A549 (cell line): ENCODE measurements at regions not wholly inside any gene's neighbourhood (a gene's known extent, or its start where the extent isn't known, plus 50 kb on each side); places are given as distances from the start of the nearest gene placed in this dataset.

Experiments used
- ATAC-seq, 2 experiments: fragments of 200-7000 bp in 1 of 2; fragments of >200 bp in 1 of 2; cut with Nextera tagmentation in 1 of 2; cut with Tn5 transposase in 1 of 2; 3 replicates each; pipeline versions ENCODE4 v1.8.0 to v1.9.1; 2018 to 2020; ENCODE audit warnings: mild to moderate bottlenecking in 1 of 2, moderate library complexity in 1 of 2
- CTCF ChIA-PET: fragments of 300-600 bp; sonication (Branson Sonifier 250); formaldehyde crosslinking; extraction: SDS; loops from one replicate; lab custom pipeline; 2021; ENCODE audit warnings: antibody characterized with exemption, inconsistent platforms; lab: Yijun Ruan, JAX
- POLR2A ChIA-PET: fragments of 350-600 bp; formaldehyde crosslinking; extraction: SDS; loops from one replicate; lab custom pipeline; 2021; ENCODE audit warnings: antibody characterized with exemption, inconsistent platforms; lab: Yijun Ruan, JAX
- DNase-seq, 2 experiments: peaks; one replicate each; pipeline versions ENCODE4 v3.0.0 to v3.0.0-alpha.2; 2011 to 2016; ENCODE audit warnings: low read depth in 1 of 2, low spot score in 1 of 2
- FAIRE-seq: peaks from 2 replicates; lab custom pipeline; 2011; peaks lifted over from hg19 to GRCh38; lab: Jason Lieb, UNC
- H3K27ac ChIP-seq, 2 experiments: fragments of >200 bp; sonication (Bioruptor Twin); formaldehyde crosslinking; 3 replicates each; pipeline ENCODE4 v1.5.1; 2016 to 2017
- H3K4me1 ChIP-seq: fragments of >200 bp; sonication (Bioruptor Twin); formaldehyde crosslinking; 3 replicates; pipeline ENCODE4 v1.6.1; 2016
- H3K4me2 ChIP-seq: fragments of >200 bp; sonication (Bioruptor Twin); formaldehyde crosslinking; 3 replicates; pipeline ENCODE4 v1.6.1; 2016
- H3K4me3 ChIP-seq: fragments of >200 bp; sonication (Bioruptor Twin); formaldehyde crosslinking; 3 replicates; pipeline ENCODE4 v1.5.1; 2016
- H3K9me3 ChIP-seq: fragments of >200 bp; sonication (Bioruptor Twin); formaldehyde crosslinking; 3 replicates; pipeline ENCODE4 v1.6.1; 2016
- ATOH8 ChIP-seq: fragments of 250-450 bp; sonication (Bioruptor Pico); IDR thresholded peaks from 2 replicates; pipeline ENCODE4 v1.5.0; 2020; ENCODE audit warnings: low read depth, mild to moderate bottlenecking, moderate library complexity
- BCL3 ChIP-seq: fragments of >200 bp; sonication (Bioruptor Twin); formaldehyde crosslinking; IDR thresholded peaks from 3 replicates; pipeline ENCODE4 v1.6.1; 2016
- CTCF ChIP-seq: fragments of >200 bp; sonication (Bioruptor Twin); formaldehyde crosslinking; IDR thresholded peaks from 3 replicates; pipeline ENCODE4 v1.5.1; 2016
- E2F6 ChIP-seq: IDR thresholded peaks from 2 replicates; pipeline ENCODE4 v1.6.1; 2012; ENCODE audit warnings: low read depth, borderline replicate concordance
- ELK1 ChIP-seq: fragments of 150-350 bp; IDR thresholded peaks from 2 replicates; pipeline ENCODE4 v1.6.1; 2014; ENCODE audit warnings: low read depth, mild to moderate bottlenecking, low read length
- FOSB ChIP-seq: fragments of 250-450 bp; sonication (Bioruptor Pico); IDR thresholded peaks from 2 replicates; pipeline ENCODE4 v1.5.0; 2020; ENCODE audit warnings: mild to moderate bottlenecking, moderate library complexity
- FOXS1 ChIP-seq: fragments of 250-450 bp; sonication (Bioruptor Pico); IDR thresholded peaks from 2 replicates; pipeline ENCODE4 v1.5.0; 2020; ENCODE audit warnings: mild to moderate bottlenecking, moderate library complexity
- GATA3 ChIP-seq: IDR thresholded peaks from 2 replicates; pipeline ENCODE4 v1.6.1; 2012; ENCODE audit warnings: borderline replicate concordance
- HDAC2 ChIP-seq: fragments of 200-600 bp; sonication (generic); IDR thresholded peaks from 2 replicates; pipeline ENCODE4 v1.6.1; 2016
- HEYL ChIP-seq: fragments of 250-450 bp; sonication (Bioruptor Pico); IDR thresholded peaks from 2 replicates; pipeline ENCODE4 v1.8.0; 2021; ENCODE audit warnings: mild to moderate bottlenecking, moderate library complexity
- HOXB13 ChIP-seq: fragments of 250-450 bp; sonication (Bioruptor Pico); IDR thresholded peaks from 2 replicates; pipeline ENCODE4 v1.5.0; 2020; ENCODE audit warnings: low read depth, mild to moderate bottlenecking, moderate library complexity
- KDM1A ChIP-seq: fragments of 200-600 bp; sonication (generic); IDR thresholded peaks from 2 replicates; pipeline ENCODE4 v1.6.1; 2016; ENCODE audit warnings: low read depth, mild to moderate bottlenecking
- KDM5A ChIP-seq: fragments of 200-600 bp; sonication (generic); IDR thresholded peaks from 2 replicates; pipeline ENCODE4 v1.6.1; 2016; ENCODE audit warnings: antibody characterized with exemption, mild to moderate bottlenecking
- MAZ ChIP-seq: fragments of 150-350 bp; IDR thresholded peaks from 2 replicates; pipeline ENCODE4 v1.6.1; 2014; ENCODE audit warnings: antibody characterized with exemption, low read depth, low read length, borderline replicate concordance
- MYC ChIP-seq: IDR thresholded peaks from 2 replicates; pipeline ENCODE4 v1.6.1; 2012; ENCODE audit warnings: mild to moderate bottlenecking, inconsistent platforms, low read length, improper control_type of control experiment, borderline replicate concordance
- NFE2L2 ChIP-seq: fragments of 150-350 bp; conservative IDR thresholded peaks from 2 replicates; pipeline ENCODE4 v1.6.1; 2014; ENCODE audit warnings: low read length
- PHF8 ChIP-seq: fragments of 200-600 bp; sonication (generic); IDR thresholded peaks from 2 replicates; pipeline ENCODE4 v1.6.1; 2016; ENCODE audit warnings: low read depth, mild to moderate bottlenecking, antibody characterized with exemption, moderate library complexity, borderline replicate concordance
- POLR2A ChIP-seq: IDR thresholded peaks from 2 replicates; pipeline ENCODE4 v1.6.1; 2012; ENCODE audit warnings: mild to moderate bottlenecking, low read length
- POLR2AphosphoS2 ChIP-seq: conservative IDR thresholded peaks from 2 replicates; pipeline ENCODE4 v1.6.1; 2012; ENCODE audit warnings: low read length, improper control_type of control experiment, inconsistent platforms
- RAD21 ChIP-seq, 2 experiments: fragments of >200 bp in 1 of 2; sonication (Bioruptor Twin) in 1 of 2; formaldehyde crosslinking in 1 of 2; IDR thresholded peaks in 1 of 2; conservative IDR thresholded peaks in 1 of 2; 2 replicates in 1 of 2; 3 replicates in 1 of 2; pipeline ENCODE4 v1.6.1; 2012 to 2018; ENCODE audit warnings: inconsistent platforms in 1 of 2
- RARB ChIP-seq: fragments of 250-450 bp; sonication (Bioruptor Pico); IDR thresholded peaks from 2 replicates; pipeline ENCODE4 v1.8.0; 2021; ENCODE audit warnings: mild to moderate bottlenecking, moderate library complexity
- RCOR1 ChIP-seq: fragments of 150-350 bp; IDR thresholded peaks from 2 replicates; pipeline ENCODE4 v1.6.1; 2014; ENCODE audit warnings: antibody characterized with exemption, low read length, low read depth
- RNF2 ChIP-seq: fragments of 200-600 bp; sonication (generic); IDR thresholded peaks from 2 replicates; pipeline ENCODE4 v1.6.1; 2016; ENCODE audit warnings: low read depth, mild to moderate bottlenecking, antibody characterized with exemption, moderate library complexity, borderline replicate concordance
- SREBF2 ChIP-seq: fragments of 450-650 bp; IDR thresholded peaks from 2 replicates; pipeline ENCODE4 v1.6.1; 2014; ENCODE audit warnings: mild to moderate bottlenecking, moderate library complexity
- ZFP36 ChIP-seq: fragments of 450-650 bp; IDR thresholded peaks from 2 replicates; pipeline ENCODE4 v1.6.1; 2014; ENCODE audit warnings: borderline replicate concordance; ENCODE audit not compliant: partially characterized antibody
- WGBS: methylation state at CpG from one replicate; pipeline ENCODE4 v1.1.6; 2017; ENCODE audit errors: missing lambda C conversion rate; 5-methylcytosine and 5-hydroxymethylcytosine counted together

- no peak for TF ChIP-seq CTCF
- no peak for TF ChIP-seq RCOR1
- TF ChIP-seq KDM5A: no peak
- CTCF ChIA-PET: no interaction called here
- WGBS: 5% methylated on average over 1 of the region's 1 CpG
These were observed 284.4 kb upstream of the PKN2 start for GRCh38 chr1:88399690-88400089.

GRCh38 chr1:88401313-88401712 is 282.8 kb upstream of the PKN2 start:
- no peak for ATAC-seq
- Histone ChIP-seq H3K4me3 (no peak overlapping the region), H3K9me3 (no peaks in the 10 kb centered on the region), H3K27ac (no peak overlapping the region), H3K4me1 (no peaks in the 10 kb centered on the region), H3K4me2 (no peak overlapping the region)
- ChIA-PET POLR2A (no interaction called here), CTCF (no interaction called here)
- FAIRE-seq: no peak
- TF ChIP-seq FOSB (CRISPR knock-in tag): no peak
- TF ChIP-seq PHF8: no peak
- no peak for TF ChIP-seq ELK1
- no peak for TF ChIP-seq KDM1A
- no peak for TF ChIP-seq POLR2AphosphoS2
- no peak for TF ChIP-seq HDAC2
- no peak for TF ChIP-seq RARB (CRISPR knock-in tag)
- TF ChIP-seq HEYL (CRISPR knock-in tag): no peak
- no peak for TF ChIP-seq RNF2
- no peak for TF ChIP-seq ATOH8 (CRISPR knock-in tag)
- no peak for TF ChIP-seq SREBF2
- TF ChIP-seq GATA3: no peak
- no peak for TF ChIP-seq HOXB13 (CRISPR knock-in tag)
- TF ChIP-seq BCL3: no peak
- no peak for TF ChIP-seq NFE2L2
- no peak for TF ChIP-seq MAZ
- 12% methylated on average over 1 of the region's 1 CpG for WGBS
- no peak for DNase-seq

More at GRCh38 chr1:88399690-88400089, 284.4 kb upstream of the PKN2 start:
- no peak overlapping the region for H3K4me3 ChIP-seq
- H3K27ac ChIP-seq: no peak overlapping the region
- no peaks in the 10 kb centered on the region for H3K9me3 ChIP-seq
- no peak overlapping the region for H3K4me2 ChIP-seq
- no peak for DNase-seq
- no peak for ATAC-seq
- POLR2A ChIA-PET: no interaction called here
- FAIRE-seq: no peak
- no peaks in the 10 kb centered on the region for H3K4me1 ChIP-seq

- ATAC-seq: no peak
These were observed 279.5 kb upstream of the PKN2 start for GRCh38 chr1:88404582-88404981.

More at GRCh38 chr1:88404582-88404981, 279.5 kb upstream of the PKN2 start:
- Histone ChIP-seq H3K4me3 (no peak overlapping the region), H3K4me2 (no peak overlapping the region), H3K4me1 (no peaks in the 10 kb centered on the region), H3K27ac (no peak overlapping the region), H3K9me3 (no peaks in the 10 kb centered on the region)
- WGBS: 79% methylated on average over 5 of the region's 5 CpGs
- POLR2A ChIA-PET: no interaction called here
- DNase-seq (no peak), FAIRE-seq (no peak)
- CTCF ChIA-PET: no interaction called here
- TF ChIP-seq GATA3: no peak
- TF ChIP-seq RNF2: no peak
- no peak for TF ChIP-seq POLR2A
- TF ChIP-seq E2F6: no peak
- no peak for TF ChIP-seq FOSB (CRISPR knock-in tag)
- no peak for TF ChIP-seq ZFP36
- no peak for TF ChIP-seq ATOH8 (CRISPR knock-in tag)
- TF ChIP-seq FOXS1: no peak
- no peak for TF ChIP-seq BCL3
- TF ChIP-seq HEYL (CRISPR knock-in tag): no peak
- no peak for TF ChIP-seq MYC
- TF ChIP-seq RAD21 (conservative IDR thresholded peaks at IDR 0.05 in 1 of 2, IDR thresholded peaks at IDR 0.05 in 1 of 2): no peak
- no peak for TF ChIP-seq HOXB13 (CRISPR knock-in tag)
- TF ChIP-seq KDM1A: no peak
